Body of pancreas (tissue), 4 donors: ENCODE measurements at regions not wholly inside any gene's neighbourhood (a gene's known extent, or its start where the extent isn't known, plus 50 kb on each side); places are given as distances from the start of the nearest gene placed in this dataset.
"Not testable (repeated sequence)": the region's sequence is repeated elsewhere in the genome, so short reads cannot be mapped to it uniquely, and the experiment has no call there.

Source experiments
- ATAC-seq: fragments of 150-250 bp; one replicate; pipeline ENCODE4 v1.9.1; 2016
- DNase-seq, 4 donors: peaks; one replicate each; pipeline ENCODE4 v3.0.0-alpha.2; 2019
- H3K27ac ChIP-seq, 4 donors: fragments of 200-600 bp; sonication (generic); 1 replicate in 3 of 4; 2 replicates in 1 of 4; pipeline versions ENCODE4 v1.5.1 to v1.6.1; 2016 to 2019; ENCODE audit warnings: mild to moderate bottlenecking in 1 of 4, mixed read lengths in 1 of 4, moderate library complexity in 1 of 4
- H3K27me3 ChIP-seq, 2 donors: fragments of 200-600 bp; sonication (generic); one replicate each; pipeline ENCODE4 v1.6.0; 2016; ENCODE audit warnings: mild to moderate bottlenecking in 1 of 2
- H3K36me3 ChIP-seq, 2 donors: fragments of 200-600 bp; sonication (generic); replicated peaks in 1 of 2; 2 replicates each; pipeline ENCODE4 v1.5.1; 2016; ENCODE audit warnings: low read depth in 2 of 2; ENCODE audit not compliant: insufficient read depth in 1 of 2
- H3K4me1 ChIP-seq: fragments of 200-600 bp; sonication (generic); one replicate; pipeline ENCODE4 v1.6.0; 2016
- H3K4me3 ChIP-seq, 2 donors: fragments of 200-600 bp; sonication (generic); 1 replicate in 1 of 2; 2 replicates in 1 of 2; pipeline ENCODE4 v1.5.1; 2016 to 2019
- H3K9me3 ChIP-seq, 3 donors: fragments of 200-600 bp; sonication (generic); 1 replicate in 2 of 3; 2 replicates in 1 of 3; pipeline ENCODE4 v1.5.1; 2016
- CTCF ChIP-seq, 7 experiments: fragments of 450-650 bp in 4 of 7; fragments of 200-600 bp in 3 of 7; sonication (generic) in 3 of 7; IDR thresholded peaks; one replicate each; pipeline ENCODE4 v1.5.1; 2016 to 2019; ENCODE audit warnings: antibody characterized with exemption in 7 of 7
- POLR2A ChIP-seq, 3 donors: fragments of 450-650 bp; IDR thresholded peaks; one replicate each; pipeline ENCODE4 v1.6.1; 2016; ENCODE audit warnings: antibody characterized with exemption in 3 of 3, mild to moderate bottlenecking in 2 of 3
- WGBS, 2 donors: methylation state at CpG; one replicate each; pipeline ENCODE4 v1.1.5; 2017; 5-methylcytosine and 5-hydroxymethylcytosine counted together
- intact Hi-C: fragments of 100-400 bp; cut with DNase I; formaldehyde crosslinking; loops from one replicate; pipeline ENCODE4 v1.15.1; 2023

- TF ChIP-seq CTCF (IDR thresholded peaks at IDR 0.05) = peak; percentile 18 to 53 (median 44)
- TF ChIP-seq POLR2A (IDR thresholded peaks at IDR 0.05) = no peak
- no peak overlapping the region for H3K4me3 ChIP-seq
- H3K9me3 ChIP-seq = no peaks in the 10 kb centered on the region
- DNase-seq = peak in 3 of 4 donors; percentile 22 to 32 (median 27)
- intact Hi-C loops = loop anchor here (5.0 kb wide), 1 partner anchor 407 kb away; no protein-coding TSS in a partner anchor
- H3K4me1 ChIP-seq = no peaks in the 10 kb centered on the region
- H3K36me3 ChIP-seq = no peaks in the 10 kb centered on the region
- ATAC-seq = no peak
- no peak overlapping the region for H3K27ac ChIP-seq
- WGBS, 2 donors = 51 to 59% methylated on average over 8 of the region's 8 CpGs
- H3K27me3 ChIP-seq = no peaks in the 10 kb centered on the region
Observed at GRCh38 chr14:51369814-51370213, 129.8 kb downstream of the TMX1 start.

- no peaks in the 10 kb centered on the region for H3K9me3 ChIP-seq
- H3K27ac ChIP-seq = no peak overlapping the region
- intact Hi-C loops = no loop called here
- TF ChIP-seq CTCF (IDR thresholded peaks at IDR 0.05) (no peak), POLR2A (IDR thresholded peaks at IDR 0.05) (no peak)
- ATAC-seq (no peak), DNase-seq (no peak)
- no peak overlapping the region for H3K4me3 ChIP-seq
- WGBS, 2 donors = 36 to 42% methylated on average over 2 of the region's 2 CpGs
- no peaks in the 10 kb centered on the region for H3K4me1 ChIP-seq
- H3K27me3 ChIP-seq = no peaks in the 10 kb centered on the region
- H3K36me3 ChIP-seq = no peaks in the 10 kb centered on the region
Observed at GRCh38 chr14:51370758-51371386, 130.8 kb downstream of the TMX1 start.

- ATAC-seq, H3K9me3 ChIP-seq, intact Hi-C loops, H3K4me1 ChIP-seq, DNase-seq, H3K4me3 ChIP-seq, H3K36me3 ChIP-seq, H3K27ac ChIP-seq, H3K27me3 ChIP-seq: not testable (repeated sequence)
- 55 to 83% methylated on average over 2 of the region's 2 CpGs for WGBS, 2 donors
Observed at GRCh38 chr14:51377186-51377585, 137.1 kb downstream of the TMX1 start.

- Histone ChIP-seq H3K27me3 (no peaks in the 10 kb centered on the region), H3K27ac (no peak overlapping the region), H3K4me3 (no peak overlapping the region), H3K9me3 (no peaks in the 10 kb centered on the region), H3K4me1 (peaks cover 4% of the 10 kb centered on the region), H3K36me3 (no peaks in the 10 kb centered on the region)
- ATAC-seq (no peak), DNase-seq (no peak)
- TF ChIP-seq POLR2A (IDR thresholded peaks at IDR 0.05) = no peak
- no peak for TF ChIP-seq CTCF (IDR thresholded peaks at IDR 0.05)
- intact Hi-C loops = no loop called here
- WGBS, 2 donors = 90 to 97% methylated on average over 2 of the region's 2 CpGs
Observed at GRCh38 chr14:51382506-51382905, 142.5 kb downstream of the TMX1 start.

- TF ChIP-seq POLR2A (IDR thresholded peaks at IDR 0.05) (no peak), CTCF (IDR thresholded peaks at IDR 0.05) (no peak)
- H3K27ac ChIP-seq = no peak overlapping the region
- no peaks in the 10 kb centered on the region for H3K9me3 ChIP-seq
- peaks cover 4% of the 10 kb centered on the region for H3K4me1 ChIP-seq
- ATAC-seq (no peak), DNase-seq (no peak)
- no peaks in the 10 kb centered on the region for H3K27me3 ChIP-seq
- intact Hi-C loops = no loop called here
- no peak overlapping the region for H3K4me3 ChIP-seq
- H3K36me3 ChIP-seq = no peaks in the 10 kb centered on the region
Observed at GRCh38 chr14:51386411-51386810, 146.4 kb downstream of the TMX1 start.
